Choroid plexus epithelial cell (primary cell): ENCODE measurements at regions not wholly inside any gene's neighbourhood (a gene's known extent, or its start where the extent isn't known, plus 50 kb on each side); places are given as distances from the start of the nearest gene placed in this dataset.

ENCODE experiments used
- DNase-seq: peaks from one replicate; pipeline ENCODE4 v3.0.0-alpha.2; 2010; ENCODE audit warnings: low read depth
- H3K4me3 ChIP-seq: 2 replicates; pipeline ENCODE4 v1.5.1; 2011; ENCODE audit warnings: low read depth, mild to moderate bottlenecking, control low read depth, low read length, moderate library complexity
- TF ChIP-seq, protein P1 (sequence below): conservative IDR thresholded peaks from 2 replicates; pipeline ENCODE4 v1.5.1; 2011; ENCODE audit warnings: low read depth, mild to moderate bottlenecking, control low read depth, inconsistent platforms, low read length, moderate library complexity

DNA sequence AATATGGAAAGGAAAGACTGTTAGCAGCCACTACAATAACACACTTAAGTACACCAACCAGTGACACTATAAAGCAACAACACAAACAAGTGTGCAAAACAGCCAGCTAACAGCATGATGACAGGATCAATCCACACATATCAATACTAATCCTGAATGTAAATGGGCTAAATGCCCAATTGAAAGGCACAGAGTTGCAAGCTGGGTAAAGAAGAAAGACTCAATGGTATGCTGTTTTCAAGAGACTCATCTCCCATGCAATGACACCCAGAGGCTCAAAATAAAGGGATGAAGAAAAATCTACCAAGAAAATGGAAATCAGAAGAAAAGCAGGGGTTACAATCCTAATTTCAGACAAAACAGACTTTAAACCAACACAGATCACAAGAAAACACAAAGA, 94.2 kb upstream of the ENPEP start:
- H3K4me3 ChIP-seq, result no peak overlapping the region
- TF ChIP-seq, protein P1, sequence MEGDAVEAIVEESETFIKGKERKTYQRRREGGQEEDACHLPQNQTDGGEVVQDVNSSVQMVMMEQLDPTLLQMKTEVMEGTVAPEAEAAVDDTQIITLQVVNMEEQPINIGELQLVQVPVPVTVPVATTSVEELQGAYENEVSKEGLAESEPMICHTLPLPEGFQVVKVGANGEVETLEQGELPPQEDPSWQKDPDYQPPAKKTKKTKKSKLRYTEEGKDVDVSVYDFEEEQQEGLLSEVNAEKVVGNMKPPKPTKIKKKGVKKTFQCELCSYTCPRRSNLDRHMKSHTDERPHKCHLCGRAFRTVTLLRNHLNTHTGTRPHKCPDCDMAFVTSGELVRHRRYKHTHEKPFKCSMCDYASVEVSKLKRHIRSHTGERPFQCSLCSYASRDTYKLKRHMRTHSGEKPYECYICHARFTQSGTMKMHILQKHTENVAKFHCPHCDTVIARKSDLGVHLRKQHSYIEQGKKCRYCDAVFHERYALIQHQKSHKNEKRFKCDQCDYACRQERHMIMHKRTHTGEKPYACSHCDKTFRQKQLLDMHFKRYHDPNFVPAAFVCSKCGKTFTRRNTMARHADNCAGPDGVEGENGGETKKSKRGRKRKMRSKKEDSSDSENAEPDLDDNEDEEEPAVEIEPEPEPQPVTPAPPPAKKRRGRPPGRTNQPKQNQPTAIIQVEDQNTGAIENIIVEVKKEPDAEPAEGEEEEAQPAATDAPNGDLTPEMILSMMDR, result no peak
- no peak for DNase-seq

- TF ChIP-seq, protein P1, result no peak
- no peak overlapping the region for H3K4me3 ChIP-seq
- DNase-seq, result no peak
Measured at GRCh38 chr4:110372485-110372884, 103.5 kb upstream of the ENPEP start.

- peak; percentile 35 for DNase-seq
- H3K4me3 ChIP-seq, result no peak overlapping the region
- TF ChIP-seq, protein P1, result no peak
Measured at GRCh38 chr4:110371016-110371770, 104.8 kb upstream of the ENPEP start.

DNA sequence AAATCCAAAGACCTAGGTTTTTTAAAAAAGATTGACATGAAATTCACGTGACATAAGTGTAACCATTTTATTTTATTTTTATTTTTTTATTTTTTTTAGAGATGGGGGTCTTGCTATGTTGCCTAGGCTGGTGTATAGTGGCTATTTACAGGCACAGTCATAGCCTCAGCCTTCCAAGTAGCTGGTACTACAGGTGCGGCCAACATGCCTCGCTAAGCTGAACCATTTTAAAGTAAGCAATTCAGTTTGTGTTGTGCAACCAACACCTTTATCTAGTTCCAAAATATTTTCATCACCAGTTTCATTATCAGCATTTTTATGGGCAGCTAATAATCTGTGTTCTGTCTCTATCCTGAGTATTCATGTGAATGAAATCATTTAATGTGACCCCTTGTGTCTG, 107.5 kb upstream of the ENPEP start:
- H3K4me3 ChIP-seq, result no peak overlapping the region
- TF ChIP-seq, protein P1, result no peak
- DNase-seq, result no peak

- no peak for DNase-seq
- TF ChIP-seq, protein P1, result no peak
- no peak overlapping the region for H3K4me3 ChIP-seq
Measured at GRCh38 chr4:110367156-110367555, 108.8 kb upstream of the ENPEP start.

- H3K4me3 ChIP-seq, result no peak overlapping the region
- DNase-seq, result no peak
- TF ChIP-seq, protein P1, result no peak
Measured at GRCh38 chr4:110365761-110366160, 110.2 kb upstream of the ENPEP start.

- TF ChIP-seq, protein P1, result no peak
- peak; percentile 97 for DNase-seq
- no peak overlapping the region for H3K4me3 ChIP-seq
Measured at GRCh38 chr4:110364911-110365520, 110.9 kb upstream of the ENPEP start.
